Caco-2 (cell line): ENCODE measurements at regions not wholly inside any gene's neighbourhood (a gene's known extent, or its start where the extent isn't known, plus 50 kb on each side); places are given as distances from the start of the nearest gene placed in this dataset.

Experiments
- BruUV-seq: library from RNA; stranded (reverse); fragments of 400-500 nt; replicated peaks from 2 replicates; lab custom pipeline; 2021; lab: Mats Ljungman, UMichigan
- CTCF ChIA-PET: fragments of 300-600 bp; sonication (Branson Sonifier 250); formaldehyde crosslinking; loops from one replicate; lab custom pipeline; 2022; ENCODE audit warnings: antibody characterized with exemption; lab: Charles Lee
- POLR2A ChIA-PET: fragments of 300-600 bp; sonication (Branson Sonifier 250); formaldehyde crosslinking; loops from one replicate; lab custom pipeline; 2022; ENCODE audit warnings: antibody characterized with exemption; lab: Charles Lee
- DNase-seq, 2 experiments: peaks; one replicate each; pipeline versions ENCODE4 v3.0.0 to v3.0.0-alpha.2; 2020 to 2022
- H3K27me3 ChIP-seq: replicated peaks from 2 replicates; pipeline ENCODE4 v1.6.0; 2011; ENCODE audit warnings: low read length; ENCODE audit not compliant: control insufficient read depth, insufficient read depth
- H3K36me3 ChIP-seq: 2 replicates; pipeline ENCODE4 v1.5.1; 2011; ENCODE audit warnings: low read length; ENCODE audit not compliant: control insufficient read depth, insufficient read depth
- H3K4me1 ChIP-seq: fragments of 250-450 bp; sonication (Bioruptor Pico); 2 replicates; pipeline ENCODE4 v1.5.1; 2020; ENCODE audit warnings: mild to moderate bottlenecking
- H3K4me3 ChIP-seq: 2 replicates; pipeline ENCODE4 v1.5.1; 2011; ENCODE audit warnings: low read depth, mild to moderate bottlenecking, control low read depth, low read length
- H3K9me3 ChIP-seq: fragments of 250-450 bp; sonication (Bioruptor Pico); 2 replicates; pipeline ENCODE4 v1.5.1; 2020; ENCODE audit warnings: mild to moderate bottlenecking, moderate library complexity
- H3K27ac Mint-ChIP-seq: one replicate; pipeline ENCODE4 v1.8.0; 2022; ENCODE audit warnings: mixed read lengths; ENCODE audit not compliant: unreplicated experiment
- H3K27me3 Mint-ChIP-seq: one replicate; pipeline ENCODE4 v1.8.0; 2022; ENCODE audit warnings: mixed read lengths; ENCODE audit not compliant: insufficient read depth, unreplicated experiment
- H3K36me3 Mint-ChIP-seq: one replicate; pipeline ENCODE4 v1.8.0; 2022; ENCODE audit warnings: mild to moderate bottlenecking, mixed read lengths; ENCODE audit not compliant: insufficient read depth, unreplicated experiment
- H3K4me1 Mint-ChIP-seq: one replicate; pipeline ENCODE4 v1.8.0; 2022; ENCODE audit warnings: low read depth, mixed read lengths; ENCODE audit not compliant: unreplicated experiment
- H3K4me3 Mint-ChIP-seq: one replicate; pipeline ENCODE4 v1.8.0; 2022; ENCODE audit warnings: mild to moderate bottlenecking, moderate library complexity, mixed read lengths; ENCODE audit not compliant: unreplicated experiment
- H3K9me3 Mint-ChIP-seq: one replicate; pipeline ENCODE4 v1.8.0; 2022; ENCODE audit warnings: mixed read lengths; ENCODE audit not compliant: unreplicated experiment
- intact Hi-C: fragments of 100-400 bp; cut with micrococcal nuclease; formaldehyde crosslinking; loops from one replicate; pipeline ENCODE4 v1.10.0; 2022; ENCODE audit not compliant: unreplicated experiment
- TF ChIP-seq, protein P1 (sequence below), 2 experiments: fragments of 200-600 bp in 1 of 2; IDR thresholded peaks; 1 replicate in 1 of 2; 2 replicates in 1 of 2; pipeline versions ENCODE4 v1.5.1 to v1.8.0; 2011 to 2022; ENCODE audit warnings: antibody characterized with exemption in 1 of 2, control low read depth in 1 of 2, inconsistent platforms in 1 of 2, low read depth in 1 of 2, low read length in 1 of 2, mild to moderate bottlenecking in 1 of 2, moderate library complexity in 1 of 2; ENCODE audit not compliant: insufficient read depth in 1 of 2, severe bottlenecking in 1 of 2, unreplicated experiment in 1 of 2

DNA sequence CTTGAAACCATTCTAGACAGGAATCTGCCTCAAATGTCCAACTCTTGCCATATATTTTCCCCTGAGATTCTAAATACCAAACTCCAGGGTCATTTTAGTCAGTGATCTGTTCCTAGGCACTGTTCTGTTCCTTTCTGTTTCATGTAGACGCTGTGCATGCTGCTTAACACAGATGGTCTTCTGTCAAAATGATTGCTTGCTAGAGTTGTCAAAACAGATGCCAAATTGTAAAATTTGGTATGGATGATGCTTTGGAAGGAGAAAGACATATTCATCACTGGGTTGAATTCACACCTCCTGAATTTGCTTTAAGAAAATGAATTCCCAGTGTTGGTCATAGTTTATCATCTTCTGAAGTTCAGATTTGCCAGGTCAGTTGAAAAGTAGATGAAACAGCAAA is 425.9 kb downstream of the ETS1 start:
- no peak for DNase-seq
- Mint-ChIP-seq H3K4me3 (no peak overlapping the region), H3K27me3 (peaks cover 9% of the 10 kb centered on the region), H3K36me3 (no peaks in the 10 kb centered on the region), H3K4me1 (no peaks in the 10 kb centered on the region), H3K9me3 (no peaks in the 10 kb centered on the region), H3K27ac (no peak overlapping the region)
- ChIA-PET POLR2A (no interaction called here), CTCF (no interaction called here)
- TF ChIP-seq, protein P1, sequence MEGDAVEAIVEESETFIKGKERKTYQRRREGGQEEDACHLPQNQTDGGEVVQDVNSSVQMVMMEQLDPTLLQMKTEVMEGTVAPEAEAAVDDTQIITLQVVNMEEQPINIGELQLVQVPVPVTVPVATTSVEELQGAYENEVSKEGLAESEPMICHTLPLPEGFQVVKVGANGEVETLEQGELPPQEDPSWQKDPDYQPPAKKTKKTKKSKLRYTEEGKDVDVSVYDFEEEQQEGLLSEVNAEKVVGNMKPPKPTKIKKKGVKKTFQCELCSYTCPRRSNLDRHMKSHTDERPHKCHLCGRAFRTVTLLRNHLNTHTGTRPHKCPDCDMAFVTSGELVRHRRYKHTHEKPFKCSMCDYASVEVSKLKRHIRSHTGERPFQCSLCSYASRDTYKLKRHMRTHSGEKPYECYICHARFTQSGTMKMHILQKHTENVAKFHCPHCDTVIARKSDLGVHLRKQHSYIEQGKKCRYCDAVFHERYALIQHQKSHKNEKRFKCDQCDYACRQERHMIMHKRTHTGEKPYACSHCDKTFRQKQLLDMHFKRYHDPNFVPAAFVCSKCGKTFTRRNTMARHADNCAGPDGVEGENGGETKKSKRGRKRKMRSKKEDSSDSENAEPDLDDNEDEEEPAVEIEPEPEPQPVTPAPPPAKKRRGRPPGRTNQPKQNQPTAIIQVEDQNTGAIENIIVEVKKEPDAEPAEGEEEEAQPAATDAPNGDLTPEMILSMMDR (IDR thresholded peaks at IDR 0.05; ENCODE audit: insufficient read depth in 1 of 2, low read depth in 1 of 2, low read length in 1 of 2, severe bottlenecking in 1 of 2, unreplicated experiment in 1 of 2) = no peak
- Histone ChIP-seq H3K4me1 (peaks cover 7% of the 10 kb centered on the region; the same call in 1 of the 2 replicates), H3K4me3 (no peak overlapping the region), H3K27me3 (no peaks in the 10 kb centered on the region), H3K36me3 (no peaks in the 10 kb centered on the region), H3K9me3 (no peaks in the 10 kb centered on the region)
- BruUV-seq = no TSS peak
- intact Hi-C loops = no loop called here

DNA sequence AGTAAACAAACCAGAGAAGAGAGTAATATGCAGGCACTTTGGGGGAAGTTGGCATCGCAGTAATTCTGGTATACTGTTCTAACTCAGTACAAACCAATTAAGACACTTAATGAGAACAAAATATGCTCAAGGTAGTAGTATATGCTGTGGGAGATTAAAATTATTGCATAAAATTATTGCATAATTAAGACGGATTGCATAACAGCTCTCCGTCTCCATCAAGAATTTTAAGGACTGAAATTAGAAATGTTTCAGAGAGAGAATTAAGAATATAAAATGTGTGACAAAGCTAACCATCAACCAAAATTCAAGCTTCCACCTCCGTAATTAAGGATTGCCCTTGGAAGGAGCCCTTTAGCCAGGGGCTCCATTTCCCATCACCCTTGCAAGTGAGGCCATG is 428.5 kb downstream of the ETS1 start:
- BruUV-seq = no TSS peak
- intact Hi-C loops = loop anchor here (1.0 to 5.0 kb wide), 3 partner anchors 128 to 1717 kb away; no protein-coding TSS in a partner anchor
- no peak overlapping the region for H3K4me3 Mint-ChIP-seq
- H3K36me3 ChIP-seq = no peaks in the 10 kb centered on the region
- no peak for DNase-seq
- CTCF ChIA-PET = interaction anchor here (0.6 to 2.2 kb wide), 2 partner anchors 13 to 463 kb away, joined by 3 to 5 read pairs; no protein-coding TSS in a partner anchor
- H3K9me3 ChIP-seq = no peaks in the 10 kb centered on the region
- H3K4me1 ChIP-seq = peaks cover under 1% of the 10 kb centered on the region; the same call in 1 of the 2 replicates
- H3K27me3 Mint-ChIP-seq = peaks cover 19% of the 10 kb centered on the region
- no peaks in the 10 kb centered on the region for H3K36me3 Mint-ChIP-seq
- no peaks in the 10 kb centered on the region for H3K9me3 Mint-ChIP-seq
- H3K27me3 ChIP-seq = peaks cover 2% of the 10 kb centered on the region; the same call in 1 of the 2 replicates
- TF ChIP-seq, protein P1 (IDR thresholded peaks at IDR 0.05; ENCODE audit: insufficient read depth in 1 of 2, low read depth in 1 of 2, low read length in 1 of 2, severe bottlenecking in 1 of 2, unreplicated experiment in 1 of 2) = no peak
- POLR2A ChIA-PET = no interaction called here
- H3K4me3 ChIP-seq = no peak overlapping the region
- H3K27ac Mint-ChIP-seq = no peak overlapping the region
- no peaks in the 10 kb centered on the region for H3K4me1 Mint-ChIP-seq

DNA sequence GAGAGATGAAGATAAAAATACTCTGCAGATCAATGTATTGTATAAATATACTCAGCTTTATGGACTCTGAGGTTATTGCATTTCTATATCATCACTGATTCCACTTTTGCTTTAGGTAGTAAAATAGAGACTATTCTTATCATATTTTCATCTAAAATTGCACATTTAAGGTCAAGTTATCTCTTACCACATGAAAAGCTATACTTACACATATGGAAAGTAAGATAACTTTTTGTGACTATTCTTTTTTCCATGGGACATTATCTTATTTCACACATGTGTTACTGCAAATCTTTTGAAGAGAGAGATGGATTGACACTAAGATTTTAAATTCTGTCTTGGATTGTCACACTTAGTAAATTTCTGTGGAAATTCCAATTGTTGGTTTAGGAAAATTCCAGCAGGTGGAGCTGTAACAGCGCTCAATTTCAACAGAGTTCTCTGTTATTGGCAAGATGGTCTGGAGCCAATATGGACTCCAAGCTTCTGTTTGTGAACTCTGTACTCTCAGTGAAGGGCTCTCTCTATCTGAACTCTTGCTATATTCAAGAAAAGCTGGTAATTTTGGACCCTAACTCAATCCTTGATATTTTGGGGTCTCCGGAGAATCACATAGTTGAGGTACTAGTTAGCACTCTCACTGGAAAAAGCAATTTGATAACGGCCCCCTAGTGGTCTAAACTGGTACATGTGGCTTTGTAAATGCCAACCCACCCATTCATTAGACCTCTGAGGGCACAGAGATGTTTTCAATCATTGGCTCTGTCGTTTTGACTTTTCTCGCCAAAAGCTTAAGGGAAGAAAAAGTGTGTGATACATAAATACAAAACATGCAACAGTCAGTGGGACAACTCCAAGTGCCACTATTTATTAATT is 429.7 kb downstream of the ETS1 start:
- H3K4me3 Mint-ChIP-seq = peak overlapping the region; percentile 24
- DNase-seq = peak; percentile 65 to 80
- BruUV-seq = no TSS peak
- H3K4me3 ChIP-seq = no peak overlapping the region
- TF ChIP-seq, protein P1 (IDR thresholded peaks at IDR 0.05; ENCODE audit: insufficient read depth in 1 of 2, low read depth in 1 of 2, low read length in 1 of 2, severe bottlenecking in 1 of 2, unreplicated experiment in 1 of 2) = peak; percentile 86 to 99
- ChIA-PET POLR2A (interaction anchor here (0.5 kb wide), 1 partner anchor 37 kb away, joined by 5 read pairs; no protein-coding TSS in a partner anchor), CTCF (interaction anchor here (0.5 to 1.9 kb wide), 29 partner anchors 9 to 799 kb away, joined by 3 to 22 read pairs (median 4); no protein-coding TSS in a partner anchor)
- no peak overlapping the region for H3K27ac Mint-ChIP-seq
- no peaks in the 10 kb centered on the region for H3K36me3 ChIP-seq
- H3K9me3 Mint-ChIP-seq = no peaks in the 10 kb centered on the region
- peaks cover 2% of the 10 kb centered on the region; the same call in 1 of the 2 replicates for H3K27me3 ChIP-seq
- H3K4me1 ChIP-seq = no peaks in the 10 kb centered on the region
- H3K27me3 Mint-ChIP-seq = peaks cover 23% of the 10 kb centered on the region
- H3K4me1 Mint-ChIP-seq = no peaks in the 10 kb centered on the region
- H3K9me3 ChIP-seq = no peaks in the 10 kb centered on the region
- no peaks in the 10 kb centered on the region for H3K36me3 Mint-ChIP-seq
- intact Hi-C loops = loop anchor here (1.0 to 5.0 kb wide), 5 partner anchors 126 to 1715 kb away; no protein-coding TSS in a partner anchor
